ENCODE measurements at regions not wholly inside any gene's neighbourhood (a gene's known extent, or its start where the extent isn't known, plus 50 kb on each side); places are given as distances from the start of the nearest gene placed in this dataset.

- no peak for DNase-seq
Observed at GRCh38 chr2:126990605-126991532, 92.2 kb downstream of the TEX51 start.

DNA sequence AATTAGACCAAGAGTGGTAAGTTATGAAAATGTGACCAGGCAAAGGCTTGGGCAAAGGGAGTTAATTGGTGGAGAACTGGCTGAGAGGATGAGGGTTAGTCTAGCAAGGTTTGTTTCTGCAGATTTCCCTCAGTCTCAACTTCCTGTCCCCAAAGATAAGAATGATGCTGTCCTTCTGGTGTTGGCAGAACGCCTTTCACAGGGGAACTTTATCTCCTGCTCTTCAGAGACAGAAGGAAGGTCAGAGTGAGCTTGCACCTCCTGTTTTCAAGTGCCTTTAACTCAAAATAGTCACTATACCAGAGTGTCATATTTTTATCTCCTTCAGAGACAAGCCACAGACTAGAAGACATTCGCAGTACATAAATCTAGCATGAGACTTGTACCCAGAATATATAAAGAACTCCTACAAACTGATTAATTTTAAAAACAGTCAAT lies 95.7 kb downstream of the TEX51 start:
- DNase-seq: no peak

- no peak for DNase-seq
Observed at GRCh38 chr2:126995621-126996377, 97.1 kb downstream of the TEX51 start.

GRCh38 chr2:126996378-126996699 lies 97.6 kb downstream of the TEX51 start:
- no peak for DNase-seq

All from CD4-positive, alpha-beta T cell treated with Interleukin-4 for 4 hours (primary cell).